Superior temporal gyrus (tissue), 1 donor: ENCODE measurements at regions not wholly inside any gene's neighbourhood (a gene's known extent, or its start where the extent isn't known, plus 50 kb on each side); places are given as distances from the start of the nearest gene placed in this dataset.

Experiments
- DNase-seq: peaks from one replicate; pipeline ENCODE4 v3.0.0-alpha.2; 2016; ENCODE audit errors: extremely low spot score

- no peak for DNase-seq
Observed at GRCh38 chr14:65872536-65872935, 460.0 kb downstream of the FUT8 start.

GRCh38 chr14:65877166-65877565 lies 464.6 kb downstream of the FUT8 start:
- DNase-seq, result no peak

DNA sequence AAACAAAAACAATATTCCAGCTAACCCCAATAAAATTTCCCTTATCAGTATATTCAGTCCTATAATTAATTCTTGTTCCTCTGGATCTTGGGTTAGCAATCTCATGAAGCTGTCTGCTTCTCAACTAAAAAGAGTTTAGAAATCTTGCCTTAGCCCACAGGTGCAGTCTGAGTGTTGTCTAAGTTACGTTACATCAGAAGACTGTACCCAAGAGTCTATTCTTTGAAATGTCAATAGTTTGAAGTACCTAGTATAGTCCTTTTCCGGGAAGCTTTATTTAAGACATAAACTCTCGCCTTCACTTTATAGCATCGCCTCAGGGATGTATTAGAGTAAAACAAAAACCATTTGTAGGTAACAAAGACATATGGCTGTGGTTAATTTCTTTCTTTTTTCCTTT lies 465.1 kb downstream of the FUT8 start:
- DNase-seq, result no peak

- no peak for DNase-seq
Observed at GRCh38 chr14:65878586-65878985, 466.1 kb downstream of the FUT8 start.

DNA sequence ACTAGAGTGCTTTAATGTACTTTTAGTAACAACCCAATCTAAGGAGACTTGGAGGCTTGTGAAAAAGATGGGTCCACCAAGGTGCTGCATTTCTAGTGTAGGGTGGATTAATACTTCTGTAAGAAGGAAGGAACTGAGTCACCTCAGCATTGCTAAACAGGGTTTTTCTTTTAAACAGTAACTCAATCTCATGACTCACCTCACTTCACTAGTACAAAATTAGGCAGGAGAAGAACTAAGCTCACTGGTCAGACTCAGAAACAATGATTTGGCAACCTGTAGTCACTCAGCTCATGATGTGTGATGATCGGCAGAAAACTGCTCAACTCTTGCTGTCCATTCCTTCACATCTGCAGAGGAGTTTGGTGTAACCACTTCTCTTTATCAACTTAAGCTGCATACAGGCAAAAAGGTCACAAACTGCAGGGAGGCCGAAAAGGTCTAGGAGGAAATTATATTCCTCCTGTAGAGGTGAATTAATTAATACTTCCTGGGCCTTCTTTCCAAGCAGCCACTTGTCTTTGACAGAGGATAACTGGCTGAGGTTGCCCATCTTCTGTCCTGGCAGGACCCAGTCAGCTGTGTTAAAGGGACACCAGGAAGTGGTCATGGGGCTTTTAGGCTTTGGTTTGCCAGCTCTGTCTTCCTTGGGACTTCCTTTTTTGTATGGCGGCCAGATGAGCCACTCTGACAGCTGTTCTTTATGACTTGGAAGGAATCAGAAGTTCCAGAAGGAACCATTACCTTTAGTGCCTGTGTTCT lies 466.9 kb downstream of the FUT8 start:
- DNase-seq, result no peak

DNA sequence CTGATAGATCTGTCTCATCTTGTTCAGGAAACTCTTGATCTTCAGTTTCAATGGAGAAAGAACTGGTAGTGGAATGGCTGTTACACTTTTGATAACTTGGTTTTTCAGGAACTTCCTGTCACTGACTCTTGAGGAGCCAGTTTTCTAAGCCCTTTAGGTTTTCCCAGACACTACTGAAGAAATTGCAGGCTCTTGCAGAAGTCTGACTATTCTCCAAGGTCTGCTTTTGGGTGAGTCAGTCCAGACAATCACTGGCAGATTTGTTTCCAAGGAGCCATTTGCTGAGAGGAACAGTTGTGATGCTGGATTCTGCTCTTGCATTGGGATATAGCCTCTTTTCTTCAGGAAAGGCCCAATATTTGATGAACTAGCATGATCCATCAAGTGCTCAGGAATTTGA lies 468.0 kb downstream of the FUT8 start:
- no peak for DNase-seq

DNA sequence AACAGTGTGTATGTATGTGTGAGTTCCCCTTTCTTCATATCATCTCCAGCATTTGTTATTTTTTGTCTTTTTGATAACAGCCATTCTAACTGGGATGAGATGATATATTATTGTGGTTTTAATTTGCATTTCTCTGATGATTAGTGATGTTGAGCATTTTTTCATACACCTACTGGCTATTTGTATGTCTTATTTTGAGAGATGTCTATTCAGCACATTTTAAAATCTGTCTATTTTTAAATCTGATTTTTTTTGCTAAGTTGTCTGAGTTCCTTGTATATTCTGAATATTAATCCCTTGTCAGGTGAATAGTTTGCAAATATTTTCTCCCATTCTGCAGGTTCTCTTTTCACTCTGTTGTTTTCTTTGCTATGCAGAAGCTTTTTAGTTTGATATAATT lies 469.1 kb downstream of the FUT8 start:
- no peak for DNase-seq

- no peak for DNase-seq
Observed at GRCh38 chr14:65888677-65889076, 476.1 kb downstream of the FUT8 start.

DNA sequence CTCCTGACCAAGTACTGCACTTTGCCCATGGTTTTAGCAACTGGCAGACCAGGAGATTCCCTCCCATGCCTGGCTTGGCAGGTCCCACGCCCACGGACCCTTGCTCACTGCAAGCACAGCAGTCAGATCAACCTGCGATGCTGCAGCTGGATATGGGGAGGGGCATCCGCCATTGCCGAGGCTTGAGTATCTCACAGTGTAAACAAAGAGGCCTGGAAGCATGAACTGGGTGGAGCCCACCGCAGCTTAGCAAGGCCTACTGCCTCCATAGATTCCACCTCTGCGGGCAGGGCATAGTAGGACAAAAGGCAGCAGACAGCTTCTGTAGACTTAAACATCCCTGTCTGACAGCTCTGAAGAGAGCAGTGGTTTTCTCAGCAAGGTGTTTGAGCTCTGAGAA lies 479.8 kb downstream of the FUT8 start:
- no peak for DNase-seq

GRCh38 chr14:65900164-65900563 lies 487.6 kb downstream of the FUT8 start:
- DNase-seq, result no peak

GRCh38 chr14:65901595-65901994 lies 489.1 kb downstream of the FUT8 start:
- DNase-seq, result no peak

DNA sequence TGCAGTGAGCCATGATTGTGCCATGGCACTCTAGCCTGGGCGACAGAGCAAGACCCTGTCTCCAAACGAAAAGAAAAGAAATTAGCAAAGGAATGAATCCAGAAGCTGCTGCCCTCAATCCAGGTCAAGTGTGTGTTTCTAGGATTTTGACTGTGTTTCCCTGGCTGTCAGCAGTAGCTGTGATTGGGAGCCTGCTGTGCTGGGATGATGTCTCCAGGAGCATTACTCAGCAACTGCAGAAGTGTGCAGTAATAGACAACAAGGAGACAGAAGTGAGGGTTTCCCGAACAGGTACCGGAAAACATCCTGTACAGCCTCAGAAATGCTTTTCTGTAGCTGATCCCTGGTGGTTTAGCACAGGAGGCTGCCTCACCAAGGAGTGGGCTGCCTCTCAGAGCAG lies 492.5 kb downstream of the FUT8 start:
- no peak for DNase-seq

- no peak for DNase-seq
Observed at GRCh38 chr14:65906344-65906743, 493.8 kb downstream of the FUT8 start.

- no peak for DNase-seq
Observed at GRCh38 chr14:65906948-65907347, 494.4 kb downstream of the FUT8 start.

DNA sequence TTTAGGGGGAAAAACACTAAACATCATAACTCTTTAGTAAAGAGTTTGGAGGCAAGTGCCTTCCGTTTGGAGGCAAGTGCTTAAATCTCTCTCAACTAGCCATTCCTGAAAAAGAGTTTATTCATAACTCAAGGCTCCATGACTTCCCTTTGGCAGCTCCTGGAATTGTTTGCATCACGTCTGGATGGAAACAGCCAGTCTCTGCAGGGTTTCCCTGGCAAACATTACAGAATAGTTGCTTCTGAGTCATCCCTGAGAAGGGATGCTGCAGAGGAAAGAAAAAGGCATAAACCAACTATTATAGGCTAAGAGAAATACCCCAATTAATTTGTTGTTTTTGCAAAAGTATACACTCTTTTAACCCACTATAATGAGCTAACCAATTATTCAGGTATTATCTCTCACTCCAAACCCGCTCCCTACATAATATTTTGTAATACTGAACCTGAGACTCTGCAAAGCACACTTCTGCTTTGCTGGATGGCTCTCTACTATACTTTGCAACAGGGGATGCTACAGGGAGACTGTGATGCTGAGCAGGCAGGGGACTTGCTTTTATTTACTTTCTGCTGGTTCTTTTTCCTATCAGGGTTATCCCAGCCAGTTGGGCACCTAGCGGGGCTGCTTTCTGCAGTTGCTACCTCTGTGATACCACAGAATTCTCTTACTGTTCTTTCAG lies 497.7 kb downstream of the FUT8 start:
- DNase-seq, result peak; percentile 66

- DNase-seq, result no peak
Observed at GRCh38 chr14:65915125-65915524, 502.6 kb downstream of the FUT8 start.

DNA sequence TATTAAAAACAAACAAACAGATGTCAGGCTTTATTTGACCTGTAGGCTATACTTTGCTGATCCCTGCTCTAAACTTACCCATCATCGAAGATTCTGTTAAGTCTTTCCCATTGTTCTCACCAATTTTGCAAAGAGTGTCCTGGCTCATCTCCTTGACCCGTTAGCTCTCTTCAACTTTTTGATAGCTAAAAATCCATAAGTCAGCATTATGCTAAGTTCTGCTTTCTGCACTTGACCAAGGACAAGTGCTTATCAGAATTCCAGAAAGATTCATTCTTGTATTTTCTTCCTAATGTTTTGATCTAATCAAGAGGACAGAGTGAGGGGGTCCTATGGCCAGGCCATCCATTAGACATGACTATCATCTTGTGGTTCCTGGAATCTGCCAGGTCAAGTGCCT lies 503.5 kb downstream of the FUT8 start:
- no peak for DNase-seq

DNA sequence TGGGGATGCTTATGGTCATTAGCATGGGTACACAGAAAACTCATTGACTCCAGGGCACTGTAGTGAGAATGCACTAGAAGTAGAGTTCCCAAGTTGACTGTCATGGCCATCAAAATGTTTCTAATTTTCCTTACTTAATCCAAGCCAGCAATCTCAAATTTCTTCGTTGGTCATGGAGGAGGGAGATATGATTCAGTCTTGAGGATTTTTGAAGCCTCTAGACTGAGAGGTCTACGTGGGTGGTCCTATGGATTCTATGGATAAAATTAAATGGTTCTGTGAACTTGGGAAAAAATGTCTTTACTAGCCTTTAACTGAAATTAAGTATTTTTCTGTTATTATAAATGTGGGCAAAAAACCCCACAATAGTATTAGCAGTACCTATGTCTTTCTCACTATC lies 508.5 kb downstream of the FUT8 start:
- DNase-seq, result no peak

DNA sequence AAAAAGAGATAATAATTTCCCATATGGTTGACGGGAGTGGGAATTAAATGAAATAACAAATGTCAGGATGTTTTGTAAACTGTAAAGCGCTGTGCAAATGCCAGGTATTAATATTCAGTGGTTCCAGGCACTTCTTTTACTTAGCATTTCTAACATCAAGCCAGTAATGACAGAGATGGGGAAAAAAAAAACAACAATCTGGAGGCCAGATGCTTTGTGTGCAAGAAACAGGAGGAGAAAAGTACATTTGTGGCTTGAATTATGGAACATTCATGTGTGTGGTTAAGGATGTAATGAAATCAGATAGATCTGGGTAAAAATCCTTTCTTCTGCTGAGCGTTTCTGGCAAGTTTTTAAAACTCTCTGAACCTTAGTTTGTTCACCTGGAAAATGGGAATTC lies 509.6 kb downstream of the FUT8 start:
- DNase-seq, result no peak

GRCh38 chr14:65926504-65926903 lies 514.0 kb downstream of the FUT8 start:
- no peak for DNase-seq

DNA sequence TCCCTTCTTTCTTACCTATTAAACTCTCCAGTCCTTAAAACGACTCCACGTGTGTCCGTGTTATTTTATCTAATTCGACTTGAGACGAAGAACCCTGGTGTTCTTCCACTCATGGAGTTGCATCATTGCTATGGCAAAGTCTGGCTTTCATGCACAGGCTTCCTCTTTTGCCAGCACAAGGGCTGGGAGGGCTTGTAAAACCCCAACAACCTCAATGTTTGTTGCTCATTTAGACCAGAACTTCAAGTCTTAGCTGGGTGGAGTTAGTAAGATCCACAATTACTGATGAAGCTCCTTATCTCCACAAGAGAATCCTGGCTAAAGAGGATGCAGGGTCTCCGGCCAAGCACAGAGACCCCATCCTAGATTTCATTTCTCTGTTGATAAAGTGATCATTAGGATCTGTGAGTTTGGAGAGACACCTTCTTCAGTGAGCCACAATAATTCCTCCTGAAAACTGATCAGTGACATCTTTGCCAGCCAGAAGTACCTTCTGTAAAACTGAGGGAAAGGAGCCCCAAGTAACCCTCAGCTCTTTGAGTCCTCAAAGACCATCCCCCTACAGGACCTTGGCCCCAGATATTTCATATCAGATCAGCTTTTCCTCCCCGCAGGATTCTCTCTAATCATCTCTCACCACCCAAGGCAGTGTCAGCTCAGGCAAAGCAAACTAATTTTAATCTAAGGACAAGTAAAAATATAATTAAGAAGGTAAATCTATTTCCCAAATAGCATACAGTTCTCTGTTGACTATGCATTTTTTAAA lies 514.6 kb downstream of the FUT8 start:
- DNase-seq, result no peak

GRCh38 chr14:65927931-65928356 lies 515.4 kb downstream of the FUT8 start:
- no peak for DNase-seq

DNA sequence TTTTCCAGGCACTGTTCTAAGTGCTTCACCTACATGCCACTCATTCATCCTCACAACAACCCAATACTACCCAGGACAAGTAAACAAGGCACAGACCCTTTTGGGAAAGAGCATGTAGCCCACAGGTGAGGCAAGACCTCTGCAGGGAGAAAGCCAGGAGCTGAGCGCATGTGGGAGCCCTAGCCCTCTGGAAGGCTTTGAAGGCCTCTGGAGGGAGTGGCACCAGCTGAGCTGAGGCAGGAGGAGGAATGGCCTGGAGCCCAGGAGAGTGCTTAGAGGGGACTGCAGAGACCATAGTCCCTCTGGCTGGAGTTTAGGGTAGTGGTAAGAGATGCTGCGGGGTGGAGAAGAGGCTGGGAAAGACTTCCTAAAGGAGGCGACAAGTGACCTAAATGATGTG lies 516.5 kb downstream of the FUT8 start:
- DNase-seq, result no peak
